ENCODE measurements at regions not wholly inside any gene's neighbourhood (a gene's known extent, or its start where the extent isn't known, plus 50 kb on each side); places are given as distances from the start of the nearest gene placed in this dataset.

GRCh38 chr12:13764748-13765147, 216.7 kb downstream of the GRIN2B start:
- no peak for DNase-seq (ENCODE audit: low read depth)

- DNase-seq (ENCODE audit: low read depth) = no peak
Measured at GRCh38 chr12:13749389-13749788, 232.0 kb downstream of the GRIN2B start.

- DNase-seq (ENCODE audit: low read depth) = no peak
Measured at GRCh38 chr12:13745111-13745860, 236.1 kb downstream of the GRIN2B start.

GRCh38 chr12:13744561-13744960, 236.8 kb downstream of the GRIN2B start:
- DNase-seq (ENCODE audit: low read depth) = no peak

- DNase-seq (ENCODE audit: low read depth) = no peak
Measured at GRCh38 chr12:13740149-13740545, 241.3 kb downstream of the GRIN2B start.

- no peak for DNase-seq (ENCODE audit: low read depth)
Measured at GRCh38 chr12:13735734-13736133, 245.7 kb downstream of the GRIN2B start.

- DNase-seq (ENCODE audit: low read depth) = no peak
Measured at GRCh38 chr12:13734584-13735152, 246.7 kb downstream of the GRIN2B start.

- no peak for DNase-seq (ENCODE audit: low read depth)
Measured at GRCh38 chr12:13727707-13728195, 253.7 kb downstream of the GRIN2B start.

GRCh38 chr12:13725049-13725448, 256.4 kb downstream of the GRIN2B start:
- DNase-seq (ENCODE audit: low read depth) = no peak

- no peak for DNase-seq (ENCODE audit: low read depth)
Measured at GRCh38 chr12:13724136-13724535, 257.3 kb downstream of the GRIN2B start.

GRCh38 chr12:13719986-13720385, 261.4 kb downstream of the GRIN2B start:
- no peak for DNase-seq (ENCODE audit: low read depth)

GRCh38 chr12:13718271-13718670, 263.1 kb downstream of the GRIN2B start:
- no peak for DNase-seq (ENCODE audit: low read depth)

- no peak for DNase-seq (ENCODE audit: low read depth)
Measured at GRCh38 chr12:13716119-13716518, 265.3 kb downstream of the GRIN2B start.

GRCh38 chr12:13713556-13714410, 267.6 kb downstream of the GRIN2B start:
- no peak for DNase-seq (ENCODE audit: low read depth)

GRCh38 chr12:13707829-13708228, 273.6 kb downstream of the GRIN2B start:
- no peak for DNase-seq (ENCODE audit: low read depth)

GRCh38 chr12:13702381-13702780, 279.0 kb downstream of the GRIN2B start:
- no peak for DNase-seq (ENCODE audit: low read depth)

GRCh38 chr12:13701502-13701901, 279.9 kb downstream of the GRIN2B start:
- no peak for DNase-seq (ENCODE audit: low read depth)

- DNase-seq (ENCODE audit: low read depth) = no peak
Measured at GRCh38 chr12:13697973-13698372, 283.4 kb downstream of the GRIN2B start.

GRCh38 chr12:13695781-13696180, 285.6 kb downstream of the GRIN2B start:
- no peak for DNase-seq (ENCODE audit: low read depth)

- no peak for DNase-seq (ENCODE audit: low read depth)
Measured at GRCh38 chr12:13692332-13692731, 289.1 kb downstream of the GRIN2B start.

- no peak for DNase-seq (ENCODE audit: low read depth)
Measured at GRCh38 chr12:13691598-13691997, 289.8 kb downstream of the GRIN2B start.

- DNase-seq (ENCODE audit: low read depth) = no peak
Measured at GRCh38 chr12:13687633-13688032, 293.8 kb downstream of the GRIN2B start.

- DNase-seq (ENCODE audit: low read depth) = no peak
Measured at GRCh38 chr12:13686260-13686659, 295.1 kb downstream of the GRIN2B start.
